Liver (tissue), 8 donors: ENCODE measurements at regions not wholly inside any gene's neighbourhood (a gene's known extent, or its start where the extent isn't known, plus 50 kb on each side); places are given as distances from the start of the nearest gene placed in this dataset.

Experiments
- DNase-seq: peaks from one replicate; pipeline ENCODE4 v3.0.0-alpha.2; 2017; ENCODE audit warnings: low spot score
- H3K27ac ChIP-seq, 2 donors: one replicate each; pipeline ENCODE4 v1.7.0; 2013; ENCODE audit warnings: inconsistent platforms in 2 of 2, low read length in 2 of 2, control low read depth in 1 of 2, low read depth in 1 of 2, mild to moderate bottlenecking in 1 of 2
- H3K27me3 ChIP-seq, 4 donors: one replicate each; pipeline versions ENCODE4 v1.6.1 to v1.7.0; 2013; ENCODE audit warnings: low read length in 3 of 4, inconsistent platforms in 1 of 4, mild to moderate bottlenecking in 1 of 4, moderate library complexity in 1 of 4; ENCODE audit not compliant: control insufficient read depth in 4 of 4, insufficient read depth in 4 of 4
- H3K36me3 ChIP-seq, 4 donors: one replicate each; pipeline versions ENCODE4 v1.6.1 to v1.7.0; 2013; ENCODE audit warnings: low read length in 3 of 4, mild to moderate bottlenecking in 3 of 4, low read depth in 1 of 4, moderate library complexity in 1 of 4; ENCODE audit not compliant: control insufficient read depth in 4 of 4, insufficient read depth in 3 of 4
- H3K4me1 ChIP-seq, 4 donors: one replicate each; pipeline versions ENCODE4 v1.6.1 to v1.7.0; 2013; ENCODE audit warnings: low read length in 3 of 4, mild to moderate bottlenecking in 3 of 4, moderate library complexity in 1 of 4; ENCODE audit not compliant: control insufficient read depth in 4 of 4, insufficient read depth in 4 of 4
- H3K4me3 ChIP-seq, 3 donors: one replicate each; pipeline versions ENCODE4 v1.6.1 to v1.7.0; 2013; ENCODE audit warnings: low read length in 3 of 3, control low read depth in 1 of 3, low read depth in 1 of 3, mild to moderate bottlenecking in 1 of 3
- H3K9ac ChIP-seq, 2 donors: one replicate each; pipeline ENCODE4 v1.7.0; 2013; ENCODE audit warnings: low read length in 2 of 2, mild to moderate bottlenecking in 2 of 2, moderate library complexity in 2 of 2, control low read depth in 1 of 2, low read depth in 1 of 2
- H3K9me3 ChIP-seq, 4 donors: one replicate each; pipeline versions ENCODE4 v1.6.1 to v1.7.0; 2013; ENCODE audit warnings: low read length in 3 of 4; ENCODE audit not compliant: control insufficient read depth in 4 of 4
- ATF3 ChIP-seq: IDR thresholded peaks from 2 replicates; pipeline ENCODE4 v1.6.1; 2016; ENCODE audit warnings: antibody characterized with exemption
- EGR1 ChIP-seq, 2 donors: IDR thresholded peaks; 2 replicates each; pipeline ENCODE4 v1.6.1; 2016 to 2018; ENCODE audit warnings: antibody characterized with exemption in 2 of 2, low read depth in 2 of 2
- FOXA1 ChIP-seq: IDR thresholded peaks from 2 replicates; pipeline ENCODE4 v1.6.1; 2016; ENCODE audit warnings: antibody characterized with exemption
- FOXA2 ChIP-seq: IDR thresholded peaks from 2 replicates; pipeline ENCODE4 v1.6.1; 2016; ENCODE audit warnings: antibody characterized with exemption
- GABPA ChIP-seq, 2 donors: IDR thresholded peaks in 1 of 2; conservative IDR thresholded peaks in 1 of 2; 2 replicates each; pipeline ENCODE4 v1.6.1; 2016; ENCODE audit warnings: antibody characterized with exemption in 2 of 2, mild to moderate bottlenecking in 1 of 2, moderate library complexity in 1 of 2
- HNF4A ChIP-seq, 2 donors: conservative IDR thresholded peaks; 2 replicates each; pipeline ENCODE4 v1.6.1; 2016; ENCODE audit warnings: antibody characterized with exemption in 2 of 2, mild to moderate bottlenecking in 2 of 2
- HNF4G ChIP-seq: IDR thresholded peaks from 2 replicates; pipeline ENCODE4 v1.6.1; 2016; ENCODE audit warnings: antibody characterized with exemption
- JUND ChIP-seq, 2 donors: IDR thresholded peaks; 2 replicates each; pipeline ENCODE4 v1.6.1; 2016; ENCODE audit warnings: antibody characterized with exemption in 2 of 2
- MAX ChIP-seq: IDR thresholded peaks from 2 replicates; pipeline ENCODE4 v1.6.1; 2016; ENCODE audit warnings: antibody characterized with exemption
- NR2F2 ChIP-seq: IDR thresholded peaks from 2 replicates; pipeline ENCODE4 v1.6.1; 2016; ENCODE audit warnings: antibody characterized with exemption
- RAD21 ChIP-seq, 2 donors: IDR thresholded peaks; 2 replicates each; pipeline ENCODE4 v1.6.1; 2016; ENCODE audit warnings: antibody characterized with exemption in 2 of 2, mild to moderate bottlenecking in 2 of 2
- REST ChIP-seq: IDR thresholded peaks from 2 replicates; pipeline ENCODE4 v1.6.1; 2016; ENCODE audit warnings: antibody characterized with exemption, mild to moderate bottlenecking
- RXRA ChIP-seq, 2 donors: IDR thresholded peaks; 2 replicates each; pipeline ENCODE4 v1.6.1; 2017 to 2018; ENCODE audit warnings: antibody characterized with exemption in 2 of 2, mild to moderate bottlenecking in 1 of 2
- SP1 ChIP-seq: IDR thresholded peaks from 2 replicates; pipeline ENCODE4 v1.6.1; 2018; ENCODE audit warnings: antibody characterized with exemption, mild to moderate bottlenecking
- TAF1 ChIP-seq: conservative IDR thresholded peaks from 2 replicates; pipeline ENCODE4 v1.6.1; 2016; ENCODE audit warnings: antibody characterized with exemption, mild to moderate bottlenecking
- YY1 ChIP-seq: IDR thresholded peaks from 2 replicates; pipeline ENCODE4 v1.6.1; 2016; ENCODE audit warnings: antibody characterized with exemption, mild to moderate bottlenecking
- WGBS: extraction: QIAGEN DNeasy Blood & Tissue Kit; methylation state at CpG from one replicate; pipeline ENCODE4 v1.1.7; 2013; 5-methylcytosine and 5-hydroxymethylcytosine counted together
- TF ChIP-seq, protein P1 (sequence below): fragments of 150-350 bp; IDR thresholded peaks from 2 replicates; pipeline ENCODE4 v1.5.1; 2017; ENCODE audit warnings: improper control_type of control experiment, low read depth, low read length; ENCODE audit not compliant: missing input control
- TF ChIP-seq, protein P2 (sequence below): IDR thresholded peaks from 2 replicates; pipeline ENCODE4 v1.6.1; 2016; ENCODE audit warnings: antibody characterized with exemption
- donor health status: healthy.
- donor health status: healthy.
- donor health status: healthy.
- donor health status: healthy.
- donor health status: healthy.

GRCh38 chr13:104431895-104432294 is 1365.7 kb upstream of the SLC10A2 start:
- no peak for DNase-seq
- H3K9ac ChIP-seq = no peak overlapping the region
- no peaks in the 10 kb centered on the region for H3K27me3 ChIP-seq
- H3K36me3 ChIP-seq = no peaks in the 10 kb centered on the region
- no peak overlapping the region for H3K27ac ChIP-seq
- H3K4me3 ChIP-seq = no peak overlapping the region
- no peak for TF ChIP-seq HNF4A (conservative IDR thresholded peaks at IDR 0.05)
- no peak for TF ChIP-seq REST
- no peak for TF ChIP-seq RXRA (IDR thresholded peaks at IDR 0.05)
- TF ChIP-seq HNF4G = no peak
- TF ChIP-seq EGR1 (IDR thresholded peaks at IDR 0.05; ENCODE audit: low read depth in 2 of 2) = no peak
- TF ChIP-seq NR2F2 = no peak
- TF ChIP-seq FOXA1 = no peak
- TF ChIP-seq RAD21 (IDR thresholded peaks at IDR 0.05) = no peak
- TF ChIP-seq MAX = no peak
- TF ChIP-seq GABPA (IDR thresholded peaks at IDR 0.05 in 1 of 2, conservative IDR thresholded peaks at IDR 0.05 in 1 of 2) = no peak
- no peak for TF ChIP-seq JUND (IDR thresholded peaks at IDR 0.05)
- TF ChIP-seq, protein P1, sequence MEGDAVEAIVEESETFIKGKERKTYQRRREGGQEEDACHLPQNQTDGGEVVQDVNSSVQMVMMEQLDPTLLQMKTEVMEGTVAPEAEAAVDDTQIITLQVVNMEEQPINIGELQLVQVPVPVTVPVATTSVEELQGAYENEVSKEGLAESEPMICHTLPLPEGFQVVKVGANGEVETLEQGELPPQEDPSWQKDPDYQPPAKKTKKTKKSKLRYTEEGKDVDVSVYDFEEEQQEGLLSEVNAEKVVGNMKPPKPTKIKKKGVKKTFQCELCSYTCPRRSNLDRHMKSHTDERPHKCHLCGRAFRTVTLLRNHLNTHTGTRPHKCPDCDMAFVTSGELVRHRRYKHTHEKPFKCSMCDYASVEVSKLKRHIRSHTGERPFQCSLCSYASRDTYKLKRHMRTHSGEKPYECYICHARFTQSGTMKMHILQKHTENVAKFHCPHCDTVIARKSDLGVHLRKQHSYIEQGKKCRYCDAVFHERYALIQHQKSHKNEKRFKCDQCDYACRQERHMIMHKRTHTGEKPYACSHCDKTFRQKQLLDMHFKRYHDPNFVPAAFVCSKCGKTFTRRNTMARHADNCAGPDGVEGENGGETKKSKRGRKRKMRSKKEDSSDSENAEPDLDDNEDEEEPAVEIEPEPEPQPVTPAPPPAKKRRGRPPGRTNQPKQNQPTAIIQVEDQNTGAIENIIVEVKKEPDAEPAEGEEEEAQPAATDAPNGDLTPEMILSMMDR = no peak
- TF ChIP-seq TAF1 = no peak
- no peak for TF ChIP-seq FOXA2
- no peak for TF ChIP-seq YY1
- 77% methylated on average over 1 of the region's 1 CpG for WGBS
- no peaks in the 10 kb centered on the region for H3K4me1 ChIP-seq
- H3K9me3 ChIP-seq = no peaks in the 10 kb centered on the region

DNA sequence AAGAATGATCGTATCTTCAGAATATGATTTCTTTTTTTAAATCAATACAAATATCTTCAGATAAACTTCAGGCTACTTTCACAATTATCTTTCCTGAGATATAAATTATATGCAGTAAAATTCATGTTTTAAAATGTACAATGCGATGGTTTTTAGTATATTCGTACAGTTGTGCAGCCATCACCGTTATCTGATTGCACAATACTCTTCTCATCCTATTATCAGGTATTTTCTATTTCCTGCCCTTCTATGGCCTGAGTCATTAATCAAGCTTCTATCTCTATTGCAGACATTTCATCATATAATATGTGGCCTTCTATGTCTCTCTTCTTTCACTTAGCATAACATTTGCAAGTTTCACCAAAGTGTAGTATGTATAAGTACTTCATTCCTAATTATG is 1360.2 kb upstream of the SLC10A2 start:
- Histone ChIP-seq H3K9me3 (no peaks in the 10 kb centered on the region), H3K27ac (no peak overlapping the region), H3K4me1 (no peaks in the 10 kb centered on the region), H3K9ac (no peak overlapping the region), H3K4me3 (no peak overlapping the region), H3K27me3 (no peaks in the 10 kb centered on the region), H3K36me3 (no peaks in the 10 kb centered on the region)
- DNase-seq = no peak
- WGBS = 83% methylated on average over 4 of the region's 4 CpGs
- TF ChIP-seq EGR1 (IDR thresholded peaks at IDR 0.05; ENCODE audit: low read depth in 2 of 2) (no peak), ATF3 (no peak), HNF4G (no peak), YY1 (no peak), SP1 (no peak), JUND (IDR thresholded peaks at IDR 0.05) (no peak), REST (no peak), FOXA1 (no peak), TAF1 (no peak), MAX (no peak), RXRA (IDR thresholded peaks at IDR 0.05) (no peak), RAD21 (IDR thresholded peaks at IDR 0.05) (no peak), FOXA2 (no peak)
- TF ChIP-seq, protein P2, sequence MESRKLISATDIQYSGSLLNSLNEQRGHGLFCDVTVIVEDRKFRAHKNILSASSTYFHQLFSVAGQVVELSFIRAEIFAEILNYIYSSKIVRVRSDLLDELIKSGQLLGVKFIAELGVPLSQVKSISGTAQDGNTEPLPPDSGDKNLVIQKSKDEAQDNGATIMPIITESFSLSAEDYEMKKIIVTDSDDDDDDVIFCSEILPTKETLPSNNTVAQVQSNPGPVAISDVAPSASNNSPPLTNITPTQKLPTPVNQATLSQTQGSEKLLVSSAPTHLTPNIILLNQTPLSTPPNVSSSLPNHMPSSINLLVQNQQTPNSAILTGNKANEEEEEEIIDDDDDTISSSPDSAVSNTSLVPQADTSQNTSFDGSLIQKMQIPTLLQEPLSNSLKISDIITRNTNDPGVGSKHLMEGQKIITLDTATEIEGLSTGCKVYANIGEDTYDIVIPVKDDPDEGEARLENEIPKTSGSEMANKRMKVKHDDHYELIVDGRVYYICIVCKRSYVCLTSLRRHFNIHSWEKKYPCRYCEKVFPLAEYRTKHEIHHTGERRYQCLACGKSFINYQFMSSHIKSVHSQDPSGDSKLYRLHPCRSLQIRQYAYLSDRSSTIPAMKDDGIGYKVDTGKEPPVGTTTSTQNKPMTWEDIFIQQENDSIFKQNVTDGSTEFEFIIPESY = no peak
- TF ChIP-seq, protein P1 = no peak
